ENCODE measurements at regions not wholly inside any gene's neighbourhood (a gene's known extent, or its start where the extent isn't known, plus 50 kb on each side); places are given as distances from the start of the nearest gene placed in this dataset.

- DNase-seq (ENCODE audit: low read depth, low spot score) (peak; percentile 35), FAIRE-seq (peak; percentile 84)
- Histone ChIP-seq H3K27ac (ENCODE audit: insufficient read depth, low read depth, low read length) (no peak overlapping the region), H3K9me3 (replicated peaks; ENCODE audit: control insufficient read depth, insufficient read depth, low read length) (no peaks in the 10 kb centered on the region), H3K79me2 (ENCODE audit: control insufficient read depth, insufficient read depth, low read length) (no peaks in the 10 kb centered on the region), H3K36me3 (ENCODE audit: control insufficient read depth in 2 of 2, extremely low read depth in 1 of 2, insufficient read depth in 2 of 2, low read length in 2 of 2) (no peaks in the 10 kb centered on the region), H3K4me2 (ENCODE audit: insufficient read depth, low read length) (peak overlapping the region; percentile 16), H3K27me3 (ENCODE audit: control insufficient read depth in 2 of 2, insufficient read depth in 2 of 2, low read length in 2 of 2) (peaks cover 0 to 9% of the 10 kb centered on the region in 2 experiments), H4K20me1 (replicated peaks; ENCODE audit: control insufficient read depth, extremely low read depth, insufficient read depth, low read length) (no peaks in the 10 kb centered on the region), H2AFZ (ENCODE audit: low read depth, low read length) (no peak overlapping the region), H3K4me1 (ENCODE audit: control insufficient read depth, extremely low read depth, insufficient read depth, low read length) (peaks cover 22% of the 10 kb centered on the region), H3K9ac (replicated peaks; ENCODE audit: extremely low read depth, insufficient read depth, low read length) (no peak overlapping the region), H3K4me3 (replicated peaks in 1 of 3; ENCODE audit: insufficient read depth in 1 of 3, low read depth in 1 of 3, low read length in 3 of 3) (no peak overlapping the region), H3K9me1 (replicated peaks; ENCODE audit: control insufficient read depth, extremely low read depth, insufficient read depth, low read length) (no peaks in the 10 kb centered on the region)
- dilution Hi-C loops (cut with MboI; ENCODE audit: extremely low pct_ligation_motif_present, low sequenced_read_pairs) (no loop called here), intact Hi-C loops (cut with micrococcal nuclease) (no loop called here)
- POLR2A ChIA-PET = no interaction called here
- CTCF ChIA-PET = no interaction called here
- TF ChIP-seq MYC (IDR thresholded peaks at IDR 0.05; ENCODE audit: low read depth, low read length) (no peak), EZH2 (IDR thresholded peaks at IDR 0.05; ENCODE audit: borderline replicate concordance, low read depth, low read length, severe bottlenecking) (no peak), MAX (IDR thresholded peaks at IDR 0.05; ENCODE audit: insufficient read depth, insufficient read length) (no peak), POLR2AphosphoS5 (IDR thresholded peaks at IDR 0.05; ENCODE audit: insufficient read depth, low read depth, low read length) (no peak), POLR2A (IDR thresholded peaks at IDR 0.05; ENCODE audit: low read depth, low read length) (no peak), FOS (IDR thresholded peaks at IDR 0.05; ENCODE audit: borderline replicate concordance, insufficient read depth, low read length) (peak; percentile 56), CTCF (IDR thresholded peaks at IDR 0.05; ENCODE audit: extremely low read depth in 1 of 2, insufficient read depth in 1 of 2, low read depth in 1 of 2, low read length in 2 of 2) (no peak), GATA2 (IDR thresholded peaks at IDR 0.05; ENCODE audit: insufficient read depth, insufficient read length, low read depth, low read length) (peak; percentile 58), JUN (IDR thresholded peaks at IDR 0.05; ENCODE audit: borderline replicate concordance, insufficient read depth, insufficient read length, low read depth) (peak; percentile 80)
- BruUV-seq (replicated peaks) = no TSS peak
These were observed 80.9 kb downstream of the IL21 start for GRCh38 chr4:122539861-122540465.
